K562 (cell line): ENCODE measurements at regions not wholly inside any gene's neighbourhood (a gene's known extent, or its start where the extent isn't known, plus 50 kb on each side); places are given as distances from the start of the nearest gene placed in this dataset.

ENCODE experiments used
- ATAC-seq: fragments of 200-7000 bp; cut with Tn5 transposase; 3 replicates; pipeline ENCODE4 v1.9.1; 2020; ENCODE audit warnings: moderate library complexity
- BruUV-seq: library from RNA; stranded (reverse); fragments of 400-500 nt; replicated peaks from 2 replicates; lab custom pipeline; 2021; lab: Mats Ljungman, UMichigan
- CTCF ChIA-PET: fragments of 300-600 bp; formaldehyde crosslinking; extraction: SDS; loops from one replicate; lab custom pipeline; 2021; ENCODE audit warnings: low intra/inter-chr PET ratio; lab: Yijun Ruan, JAX
- POLR2A ChIA-PET: fragments of 300-600, 350-650 bp; sonication (Branson Sonifier 250); formaldehyde crosslinking; extraction: SDS; loops from one replicate; lab custom pipeline; 2021; ENCODE audit warnings: antibody characterized with exemption, inconsistent platforms; lab: Yijun Ruan, JAX
- DNase-seq, 4 experiments: peaks; one replicate each; pipeline versions ENCODE4 v3.0.0 to v3.0.0-alpha.2; 2011 to 2018; ENCODE audit warnings: low spot score in 3 of 4, mixed read lengths in 3 of 4; ENCODE audit errors: extremely low read depth in 1 of 4
- FAIRE-seq: peaks from 2 replicates; lab custom pipeline; 2011; peaks lifted over from hg19 to GRCh38; lab: Jason Lieb, UNC
- H2AFZ ChIP-seq: 2 replicates; pipeline ENCODE4 v1.6.0; 2011; ENCODE audit warnings: low read depth, low read length, control low read depth, inconsistent platforms
- H3K27ac ChIP-seq: fragments of 200-600 bp; 3 replicates; pipeline ENCODE4 v1.8.0; 2011; ENCODE audit warnings: low read depth, mild to moderate bottlenecking, control low read depth, inconsistent platforms, low read length, moderate library complexity, mixed read lengths; ENCODE audit errors: extremely low read depth
- H3K27me3 ChIP-seq, 2 experiments: fragments of 300-600 bp in 1 of 2; 2 replicates in 1 of 2; 3 replicates in 1 of 2; pipeline versions ENCODE4 v1.6.0 to v1.8.0; 2011; ENCODE audit warnings: inconsistent platforms in 2 of 2, low read length in 2 of 2, mild to moderate bottlenecking in 1 of 2, mixed read lengths in 1 of 2, moderate library complexity in 1 of 2; ENCODE audit not compliant: control insufficient read depth in 2 of 2, insufficient read depth in 2 of 2
- H3K36me3 ChIP-seq: fragments of 300-600 bp; 3 replicates; pipeline ENCODE4 v1.8.0; 2011; ENCODE audit warnings: mild to moderate bottlenecking, low read length, inconsistent platforms; ENCODE audit not compliant: control insufficient read depth, insufficient read depth
- H3K4me1 ChIP-seq, 2 experiments: fragments of 200-600 bp in 1 of 2; replicated peaks in 1 of 2; 2 replicates in 1 of 2; 3 replicates in 1 of 2; pipeline versions ENCODE4 v1.5.1 to v1.8.0; 2011; ENCODE audit warnings: inconsistent platforms in 2 of 2, low read length in 2 of 2, mild to moderate bottlenecking in 1 of 2, mixed read lengths in 1 of 2, moderate library complexity in 1 of 2; ENCODE audit not compliant: control insufficient read depth in 2 of 2, insufficient read depth in 2 of 2
- H3K4me2 ChIP-seq: 2 replicates; pipeline ENCODE4 v1.6.1; 2011; ENCODE audit warnings: low read length, control low read depth, inconsistent platforms, mixed read lengths; ENCODE audit not compliant: insufficient read depth
- H3K4me3 ChIP-seq: fragments of 200-600 bp; sonication (generic), shearing (Covaris generic); 2 replicates; pipeline ENCODE4 v1.5.1; 2016; ENCODE audit warnings: control low read depth, inconsistent platforms
- H3K79me2 ChIP-seq: fragments of 200-600 bp; 3 replicates; pipeline ENCODE4 v1.8.0; 2011; ENCODE audit warnings: low read length, inconsistent platforms; ENCODE audit not compliant: control insufficient read depth, insufficient read depth
- H3K9ac ChIP-seq, 2 experiments: 2 replicates each; pipeline versions ENCODE4 v1.6.0 to v1.6.1; 2011; ENCODE audit warnings: low read depth in 2 of 2, low read length in 2 of 2, control low read depth in 1 of 2, inconsistent platforms in 1 of 2, mild to moderate bottlenecking in 1 of 2, mixed read lengths in 1 of 2; ENCODE audit not compliant: insufficient read depth in 1 of 2
- H3K9me1 ChIP-seq: one replicate; pipeline ENCODE4 v1.6.0; 2011; ENCODE audit warnings: inconsistent platforms, mild to moderate bottlenecking, low read length, moderate library complexity; ENCODE audit not compliant: control insufficient read depth, insufficient read depth
- H3K9me3 ChIP-seq: replicated peaks from 2 replicates; pipeline ENCODE4 v1.5.1; 2011; ENCODE audit warnings: low read depth, low read length, inconsistent platforms; ENCODE audit not compliant: control insufficient read depth, insufficient read depth
- H4K20me1 ChIP-seq: replicated peaks from 2 replicates; pipeline ENCODE4 v1.6.1; 2011; ENCODE audit warnings: low read length, inconsistent platforms, mixed read lengths; ENCODE audit not compliant: control insufficient read depth, insufficient read depth
- DACH1 ChIP-seq: fragments of 450-650 bp; IDR thresholded peaks from 2 replicates; pipeline ENCODE4 v1.6.1; 2018; ENCODE audit not compliant: partially characterized antibody
- FOXK2 ChIP-seq, 2 experiments: fragments of 450-650 bp; IDR thresholded peaks in 1 of 2; conservative IDR thresholded peaks in 1 of 2; 2 replicates each; pipeline ENCODE4 v1.6.1; 2016; ENCODE audit warnings: low read depth in 2 of 2, mild to moderate bottlenecking in 1 of 2
- FOXM1 ChIP-seq, 2 experiments: fragments of 450-650 bp in 1 of 2; sonication (generic) in 1 of 2; formaldehyde crosslinking in 1 of 2; IDR thresholded peaks; 2 replicates each; pipeline versions ENCODE4 v1.6.1 to v1.9.0; 2017 to 2022; ENCODE audit warnings: low read depth in 2 of 2, mild to moderate bottlenecking in 2 of 2, missing genetic modification reagents in 1 of 2, moderate library complexity in 1 of 2
- IRF2 ChIP-seq: sonication (generic); formaldehyde crosslinking; IDR thresholded peaks from 2 replicates; pipeline ENCODE4 v1.8.1; 2022; ENCODE audit warnings: mild to moderate bottlenecking, missing genetic modification reagents
- MEF2A ChIP-seq: IDR thresholded peaks from 2 replicates; pipeline ENCODE4 v1.6.1; 2011; ENCODE audit warnings: low read depth, mild to moderate bottlenecking, low read length, moderate library complexity; ENCODE audit not compliant: control insufficient read depth
- PHF8 ChIP-seq: fragments of 200-600 bp; sonication (generic); IDR thresholded peaks from 2 replicates; pipeline ENCODE4 v1.6.1; 2012; ENCODE audit warnings: mixed run types, mild to moderate bottlenecking, inconsistent platforms, low read length, moderate library complexity, borderline replicate concordance
- ZNF197 ChIP-seq: fragments of 200-800 bp; sonication (Bioruptor generic); IDR thresholded peaks from 2 replicates; pipeline ENCODE4 v1.6.1; 2016; ENCODE audit warnings: low read depth, missing genetic modification characterization, missing compliant biosample characterization
- ZNF316 ChIP-seq: fragments of 450-650 bp; IDR thresholded peaks from 2 replicates; pipeline ENCODE4 v1.6.1; 2016
- ZNF384 ChIP-seq: IDR thresholded peaks from 2 replicates; pipeline ENCODE4 v1.6.1; 2012; ENCODE audit warnings: low read depth, low read length, improper control_type of control experiment
- ZSCAN29 ChIP-seq: fragments of 450-650 bp; IDR thresholded peaks from 2 replicates; pipeline ENCODE4 v1.6.1; 2017
- WGBS: fragments of 100-300 bp; shearing (Covaris generic); methylation state at CpG from one replicate; pipeline ENCODE4 v1.1.6; 2016; ENCODE audit warnings: low coverage, mixed read lengths; ENCODE audit not compliant: insufficient coverage; ENCODE audit errors: missing lambda C conversion rate; 5-methylcytosine and 5-hydroxymethylcytosine counted together
- in situ Hi-C: fragments of 300-500 bp; cut with MboI; formaldehyde crosslinking; loops from 4 replicates; pipeline ENCODE4 v1.15.0; 2018; ENCODE audit warnings: inconsistent platforms, mixed read lengths
- intact Hi-C: fragments of 100-400 bp; cut with micrococcal nuclease; formaldehyde crosslinking; loops from 2 replicates; pipeline ENCODE4 v1.14.2; 2022
- TF ChIP-seq, protein P1 (sequence below): sonication (generic); formaldehyde crosslinking; IDR thresholded peaks from 2 replicates; pipeline ENCODE4 v1.8.1; 2023; ENCODE audit warnings: missing genetic modification reagents, mild to moderate bottlenecking, borderline replicate concordance

DNA sequence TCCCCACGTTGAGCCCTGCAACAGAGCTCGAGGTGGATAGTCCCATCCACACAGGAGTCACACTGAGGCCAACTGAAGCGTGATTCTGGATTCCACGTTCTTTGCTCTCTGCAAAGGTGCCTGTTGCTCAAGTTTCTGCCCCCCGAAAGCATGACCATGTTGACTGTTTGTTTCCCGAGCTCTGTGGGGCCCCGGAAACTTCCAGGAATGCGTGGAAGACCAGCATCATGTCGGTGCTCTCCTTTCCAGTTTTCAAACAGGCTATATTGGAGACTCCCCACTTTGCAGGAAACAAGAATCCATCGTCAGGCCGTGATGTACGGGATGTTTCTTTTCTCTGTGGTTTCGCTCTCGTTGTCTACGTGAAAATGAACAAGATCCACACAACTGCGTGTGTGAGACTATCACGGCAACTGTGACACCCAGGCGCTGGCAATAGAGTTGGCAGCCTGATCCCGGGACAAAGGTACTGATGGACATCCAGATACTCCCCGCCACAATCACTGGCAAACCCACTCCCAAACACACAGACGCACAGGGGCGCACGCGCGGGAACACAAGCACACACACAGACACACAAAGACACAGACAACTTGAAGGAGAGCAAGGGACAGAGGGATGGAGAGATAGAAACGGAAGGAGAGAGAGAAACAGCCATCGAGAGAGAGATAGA is 444.6 kb upstream of the DEFB115 start:
- peaks cover 9 to 21% of the 10 kb centered on the region in 2 experiments; a peak in 3 of 5 replicates for H3K27me3 ChIP-seq
- no peaks in the 10 kb centered on the region for H4K20me1 ChIP-seq
- no peaks in the 10 kb centered on the region for H3K36me3 ChIP-seq
- in situ Hi-C loops (loop anchor here (5.0 kb wide), 1 partner anchor 936 kb away; no protein-coding TSS in a partner anchor), intact Hi-C loops (no loop called here)
- H3K79me2 ChIP-seq, result no peaks in the 10 kb centered on the region
- H3K4me3 ChIP-seq, result no peak overlapping the region
- WGBS, result 6% methylated on average over 27 of the region's 27 CpGs
- TF ChIP-seq PHF8, result no peak
- no peak for TF ChIP-seq ZNF384
- no peak for TF ChIP-seq IRF2
- no peak for TF ChIP-seq ZNF197 (CRISPR knock-in tag)
- TF ChIP-seq ZNF316, result no peak
- no peak for TF ChIP-seq FOXK2 (conservative IDR thresholded peaks at IDR 0.05 in 1 of 2, IDR thresholded peaks at IDR 0.05 in 1 of 2; ENCODE audit: low read depth in 2 of 2)
- TF ChIP-seq FOXM1 (IDR thresholded peaks at IDR 0.05; ENCODE audit: low read depth), result no peak
- TF ChIP-seq FOXM1 (CRISPR knock-in tag; IDR thresholded peaks at IDR 0.05; ENCODE audit: low read depth), result no peak
- TF ChIP-seq, protein P1, sequence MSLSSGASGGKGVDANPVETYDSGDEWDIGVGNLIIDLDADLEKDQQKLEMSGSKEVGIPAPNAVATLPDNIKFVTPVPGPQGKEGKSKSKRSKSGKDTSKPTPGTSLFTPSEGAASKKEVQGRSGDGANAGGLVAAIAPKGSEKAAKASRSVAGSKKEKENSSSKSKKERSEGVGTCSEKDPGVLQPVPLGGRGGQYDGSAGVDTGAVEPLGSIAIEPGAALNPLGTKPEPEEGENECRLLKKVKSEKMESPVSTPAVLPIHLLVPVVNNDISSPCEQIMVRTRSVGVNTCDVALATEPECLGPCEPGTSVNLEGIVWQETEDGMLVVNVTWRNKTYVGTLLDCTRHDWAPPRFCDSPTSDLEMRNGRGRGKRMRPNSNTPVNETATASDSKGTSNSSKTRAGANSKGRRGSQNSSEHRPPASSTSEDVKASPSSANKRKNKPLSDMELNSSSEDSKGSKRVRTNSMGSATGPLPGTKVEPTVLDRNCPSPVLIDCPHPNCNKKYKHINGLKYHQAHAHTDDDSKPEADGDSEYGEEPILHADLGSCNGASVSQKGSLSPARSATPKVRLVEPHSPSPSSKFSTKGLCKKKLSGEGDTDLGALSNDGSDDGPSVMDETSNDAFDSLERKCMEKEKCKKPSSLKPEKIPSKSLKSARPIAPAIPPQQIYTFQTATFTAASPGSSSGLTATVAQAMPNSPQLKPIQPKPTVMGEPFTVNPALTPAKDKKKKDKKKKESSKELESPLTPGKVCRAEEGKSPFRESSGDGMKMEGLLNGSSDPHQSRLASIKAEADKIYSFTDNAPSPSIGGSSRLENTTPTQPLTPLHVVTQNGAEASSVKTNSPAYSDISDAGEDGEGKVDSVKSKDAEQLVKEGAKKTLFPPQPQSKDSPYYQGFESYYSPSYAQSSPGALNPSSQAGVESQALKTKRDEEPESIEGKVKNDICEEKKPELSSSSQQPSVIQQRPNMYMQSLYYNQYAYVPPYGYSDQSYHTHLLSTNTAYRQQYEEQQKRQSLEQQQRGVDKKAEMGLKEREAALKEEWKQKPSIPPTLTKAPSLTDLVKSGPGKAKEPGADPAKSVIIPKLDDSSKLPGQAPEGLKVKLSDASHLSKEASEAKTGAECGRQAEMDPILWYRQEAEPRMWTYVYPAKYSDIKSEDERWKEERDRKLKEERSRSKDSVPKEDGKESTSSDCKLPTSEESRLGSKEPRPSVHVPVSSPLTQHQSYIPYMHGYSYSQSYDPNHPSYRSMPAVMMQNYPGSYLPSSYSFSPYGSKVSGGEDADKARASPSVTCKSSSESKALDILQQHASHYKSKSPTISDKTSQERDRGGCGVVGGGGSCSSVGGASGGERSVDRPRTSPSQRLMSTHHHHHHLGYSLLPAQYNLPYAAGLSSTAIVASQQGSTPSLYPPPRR (CRISPR knock-in tag), result no peak
- TF ChIP-seq MEF2A, result no peak
- TF ChIP-seq DACH1, result no peak
- TF ChIP-seq ZSCAN29, result no peak
- BruUV-seq, result no TSS peak
- H3K27ac ChIP-seq, result no peak overlapping the region
- no peaks in the 10 kb centered on the region for H3K9me3 ChIP-seq
- no peak overlapping the region for H3K4me2 ChIP-seq
- FAIRE-seq (no peak), DNase-seq (no peak), ATAC-seq (no peak)
- ChIA-PET CTCF (no interaction called here), POLR2A (no interaction called here)
- no peak overlapping the region for H3K9ac ChIP-seq
- no peaks in the 10 kb centered on the region for H3K9me1 ChIP-seq
- peaks cover 0 to 22% of the 10 kb centered on the region in 2 experiments; a peak in 2 of 5 replicates for H3K4me1 ChIP-seq
- no peak overlapping the region for H2AFZ ChIP-seq
